Rectal smooth muscle tissue (tissue), 1 donor: ENCODE measurements at regions not wholly inside any gene's neighbourhood (a gene's known extent, or its start where the extent isn't known, plus 50 kb on each side); places are given as distances from the start of the nearest gene placed in this dataset.

ENCODE experiments used
- H3K27ac ChIP-seq: one replicate; pipeline ENCODE4 v1.7.0; 2013; ENCODE audit warnings: low read depth, low read length, inconsistent platforms
- H3K27me3 ChIP-seq: one replicate; pipeline ENCODE4 v1.7.0; 2013; ENCODE audit warnings: low read length; ENCODE audit not compliant: control insufficient read depth, insufficient read depth
- H3K36me3 ChIP-seq: one replicate; pipeline ENCODE4 v1.7.0; 2013; ENCODE audit warnings: low read length; ENCODE audit not compliant: control insufficient read depth, insufficient read depth
- H3K4me1 ChIP-seq: one replicate; pipeline ENCODE4 v1.7.0; 2013; ENCODE audit warnings: low read length; ENCODE audit not compliant: control insufficient read depth, insufficient read depth
- H3K4me3 ChIP-seq: one replicate; pipeline ENCODE4 v1.7.0; 2013; ENCODE audit warnings: low read length
- H3K9ac ChIP-seq: one replicate; pipeline ENCODE4 v1.7.0; 2013; ENCODE audit warnings: low read length

DNA sequence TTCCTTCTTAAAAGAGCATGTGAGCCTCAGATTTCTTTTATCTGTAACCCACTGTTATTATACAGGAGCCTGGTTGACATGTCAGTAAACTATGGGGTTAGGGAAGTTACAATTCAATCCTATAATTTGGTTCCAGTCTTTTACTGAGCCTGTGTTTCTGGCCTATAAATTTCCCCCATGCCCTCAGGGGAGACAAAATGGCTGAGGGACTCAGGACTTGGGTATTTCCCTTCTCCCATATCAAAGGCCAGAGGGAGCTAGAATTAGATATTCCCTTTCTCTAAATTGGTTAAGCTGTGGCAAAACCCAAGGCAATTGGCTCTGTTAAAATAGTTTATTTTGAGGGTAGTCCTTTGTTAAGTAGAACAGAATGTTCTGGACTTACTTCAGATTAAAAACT is 823.2 kb downstream of the TLE1 start:
- Histone ChIP-seq H3K9ac (no peak overlapping the region), H3K27me3 (no peaks in the 10 kb centered on the region), H3K4me3 (no peak overlapping the region), H3K36me3 (no peaks in the 10 kb centered on the region), H3K27ac (no peak overlapping the region), H3K4me1 (no peaks in the 10 kb centered on the region)

DNA sequence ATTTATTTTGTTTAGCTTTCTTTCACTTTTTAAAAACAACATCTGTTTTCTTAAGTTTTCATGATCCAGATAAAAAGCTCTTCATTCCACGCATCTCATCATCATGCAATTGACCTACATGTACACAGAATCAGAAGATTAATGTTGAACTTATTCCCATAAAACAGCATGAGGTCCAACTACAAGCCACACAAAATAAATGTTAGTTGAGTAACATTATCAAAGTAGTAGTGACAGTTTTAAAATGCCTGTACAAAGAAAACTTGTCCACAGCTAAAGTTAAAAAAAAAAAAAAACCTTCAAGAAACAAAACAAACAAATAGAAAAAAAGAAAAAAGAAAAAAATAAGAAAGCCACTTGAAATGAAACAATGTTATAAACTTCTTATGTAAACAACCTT is 846.3 kb downstream of the TLE1 start:
- H3K9ac ChIP-seq: no peak overlapping the region
- H3K4me3 ChIP-seq: no peak overlapping the region
- no peaks in the 10 kb centered on the region for H3K27me3 ChIP-seq
- no peak overlapping the region for H3K27ac ChIP-seq
- no peaks in the 10 kb centered on the region for H3K36me3 ChIP-seq
- H3K4me1 ChIP-seq: no peaks in the 10 kb centered on the region

DNA sequence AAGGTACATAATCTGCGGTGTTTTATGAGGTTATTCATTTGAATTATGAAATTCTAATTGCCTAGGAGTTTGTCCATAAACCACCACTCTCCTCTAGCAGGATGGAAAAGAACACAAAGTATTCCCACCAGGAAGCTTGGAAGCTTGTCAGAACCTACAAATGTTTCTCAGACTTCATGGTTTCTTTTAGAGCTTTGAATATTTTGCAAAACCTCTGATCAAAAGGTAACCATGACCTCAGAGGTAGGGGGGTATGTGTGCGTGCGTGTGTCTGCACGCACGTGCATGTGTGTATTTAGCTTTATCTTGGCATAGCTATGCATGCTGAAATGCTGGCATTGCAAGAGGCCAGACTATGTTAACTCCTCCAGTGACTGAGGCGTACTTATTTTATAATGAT is 847.0 kb downstream of the TLE1 start:
- Histone ChIP-seq H3K9ac (no peak overlapping the region), H3K36me3 (no peaks in the 10 kb centered on the region), H3K27me3 (no peaks in the 10 kb centered on the region), H3K27ac (no peak overlapping the region), H3K4me3 (peak overlapping the region; percentile 11), H3K4me1 (no peaks in the 10 kb centered on the region)

DNA sequence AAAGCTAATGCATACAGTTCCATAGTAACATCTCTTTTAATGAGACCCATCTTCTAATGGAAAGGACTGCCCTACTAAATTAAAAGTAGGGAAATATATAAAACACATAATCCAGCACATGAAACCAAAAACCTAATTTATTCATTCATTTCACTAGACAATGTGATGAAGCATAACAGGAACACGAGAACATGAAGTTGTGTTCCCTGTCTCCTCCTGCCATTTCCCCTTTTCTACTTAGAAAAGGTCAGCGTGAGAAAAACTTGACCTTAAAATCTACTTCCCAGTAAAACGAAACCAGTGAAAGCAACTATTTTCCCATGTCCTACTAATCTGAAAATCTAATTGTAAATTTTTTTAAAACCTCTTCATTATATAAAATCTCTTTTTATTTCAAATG is 847.5 kb downstream of the TLE1 start:
- H3K36me3 ChIP-seq: no peaks in the 10 kb centered on the region
- H3K27me3 ChIP-seq: no peaks in the 10 kb centered on the region
- no peak overlapping the region for H3K9ac ChIP-seq
- no peak overlapping the region for H3K27ac ChIP-seq
- no peak overlapping the region for H3K4me3 ChIP-seq
- no peaks in the 10 kb centered on the region for H3K4me1 ChIP-seq

DNA sequence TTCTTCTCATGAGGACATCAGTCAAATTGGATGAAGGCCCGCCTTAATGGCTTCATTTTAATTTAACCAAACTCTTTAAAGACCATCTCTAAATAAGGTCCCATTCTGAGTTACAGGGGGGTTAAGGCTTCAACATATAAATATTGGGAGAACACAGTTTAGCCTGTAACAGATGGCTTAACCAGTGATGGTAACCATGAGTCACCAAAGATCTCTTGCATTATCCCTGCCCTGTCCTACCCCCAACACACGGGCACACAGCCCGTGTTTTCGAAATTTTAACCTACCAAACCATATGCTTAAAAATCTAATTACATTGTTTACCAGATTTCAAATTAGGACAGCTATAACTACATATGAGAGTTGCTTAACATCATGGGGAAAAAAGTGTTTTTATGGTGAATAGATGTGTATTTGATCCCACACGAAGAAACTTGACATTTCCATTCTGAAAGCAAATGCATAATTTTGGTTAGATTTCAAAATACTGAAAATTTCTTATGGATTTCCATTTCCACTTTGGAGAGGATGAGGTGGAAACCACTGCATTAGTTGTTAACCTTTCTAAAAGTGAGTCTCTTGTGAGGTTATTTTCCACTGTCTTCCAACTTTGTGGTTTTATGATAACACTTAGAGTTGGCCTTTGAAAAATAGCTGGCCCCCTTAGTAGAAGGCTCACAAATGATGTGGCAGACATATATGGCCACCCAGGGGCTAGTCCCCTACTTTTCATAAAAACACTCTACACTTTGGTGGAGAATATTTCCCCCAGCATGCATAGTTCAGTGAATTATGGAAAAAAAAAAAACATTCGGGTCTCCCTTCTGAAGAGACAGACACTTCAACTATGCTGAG is 849.3 kb downstream of the TLE1 start:
- Histone ChIP-seq H3K9ac (no peak overlapping the region), H3K27ac (no peak overlapping the region), H3K4me3 (no peak overlapping the region), H3K27me3 (no peaks in the 10 kb centered on the region), H3K4me1 (no peaks in the 10 kb centered on the region), H3K36me3 (no peaks in the 10 kb centered on the region)

DNA sequence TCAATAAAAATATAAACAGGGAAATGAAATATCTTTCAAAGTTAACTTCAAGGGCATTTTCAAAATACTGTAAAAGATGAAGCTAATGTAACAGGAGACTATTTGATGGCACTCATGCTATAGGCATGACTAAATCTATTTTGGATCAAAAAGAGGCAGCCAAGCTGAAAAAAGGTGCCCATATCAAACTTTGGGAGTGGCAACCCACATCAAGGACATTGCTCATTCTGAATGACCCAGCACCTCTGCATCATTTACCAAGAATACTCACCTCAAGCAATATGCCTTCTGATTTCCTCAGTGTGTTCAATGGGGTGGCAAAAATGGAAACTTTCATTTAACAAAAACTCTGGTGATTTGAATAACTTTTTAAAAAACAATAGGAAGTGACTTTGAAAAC is 853.3 kb downstream of the TLE1 start:
- no peak overlapping the region for H3K4me3 ChIP-seq
- H3K4me1 ChIP-seq: no peaks in the 10 kb centered on the region
- H3K9ac ChIP-seq: no peak overlapping the region
- no peak overlapping the region for H3K27ac ChIP-seq
- H3K27me3 ChIP-seq: no peaks in the 10 kb centered on the region
- no peaks in the 10 kb centered on the region for H3K36me3 ChIP-seq

DNA sequence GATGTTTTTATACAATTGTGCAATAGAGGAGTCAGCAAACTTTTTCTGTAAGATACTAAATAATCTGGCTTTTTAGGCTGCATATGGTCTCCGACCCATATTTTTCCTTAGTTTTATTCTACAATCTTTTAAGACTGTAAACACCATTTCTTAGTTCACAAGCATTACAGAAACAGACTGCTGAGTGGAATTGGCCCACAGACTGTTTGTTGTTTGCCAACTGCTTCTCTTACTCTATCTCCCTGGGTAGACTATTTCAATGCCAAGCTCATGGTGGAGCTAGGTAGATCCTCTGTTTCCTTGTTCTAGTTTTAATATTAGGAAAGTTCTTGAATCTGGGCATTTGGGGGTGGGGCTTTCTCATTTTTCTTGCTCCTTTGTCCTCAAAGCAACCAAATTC is 857.6 kb downstream of the TLE1 start:
- Histone ChIP-seq H3K36me3 (no peaks in the 10 kb centered on the region), H3K27ac (no peak overlapping the region), H3K27me3 (no peaks in the 10 kb centered on the region), H3K4me1 (no peaks in the 10 kb centered on the region), H3K9ac (no peak overlapping the region), H3K4me3 (no peak overlapping the region)

DNA sequence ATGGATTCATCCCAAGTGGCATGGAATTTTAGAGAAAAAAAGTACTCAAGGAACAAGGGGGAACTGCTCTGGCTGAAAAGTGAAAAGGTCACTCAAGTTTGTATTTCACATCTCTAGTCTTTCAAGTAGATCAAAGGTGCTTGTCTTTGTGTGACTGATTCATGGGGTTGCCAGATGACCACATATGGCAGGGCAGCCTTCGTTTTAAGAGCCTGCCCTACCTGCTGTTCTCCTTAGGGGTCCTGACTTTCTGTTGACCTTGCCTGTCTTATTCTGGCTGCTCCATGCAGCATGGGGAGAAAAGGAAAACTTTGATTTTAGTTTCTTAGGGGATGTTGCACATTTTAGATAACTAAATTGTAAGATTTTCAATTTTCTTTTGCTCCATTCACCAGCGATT is 877.7 kb downstream of the TLE1 start:
- Histone ChIP-seq H3K4me1 (no peaks in the 10 kb centered on the region), H3K27ac (no peak overlapping the region), H3K27me3 (no peaks in the 10 kb centered on the region), H3K36me3 (no peaks in the 10 kb centered on the region), H3K4me3 (no peak overlapping the region), H3K9ac (no peak overlapping the region)

DNA sequence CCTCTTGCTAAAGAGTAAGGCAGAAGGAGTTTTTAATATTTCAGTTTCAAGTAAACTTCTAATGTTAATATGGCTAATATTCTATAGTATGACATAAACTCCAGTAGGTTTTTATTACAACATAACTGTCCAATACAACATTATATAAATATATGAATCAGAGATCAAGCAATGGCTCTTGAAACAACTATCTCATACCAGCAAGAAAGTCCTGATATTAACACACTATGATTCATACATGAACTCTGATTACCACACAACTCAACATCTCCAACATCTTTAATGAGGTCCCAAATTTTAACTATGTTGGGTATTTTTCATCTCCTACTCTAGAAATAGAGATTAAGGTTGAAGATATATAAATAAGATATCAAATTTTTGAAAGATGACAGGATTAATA is 878.3 kb downstream of the TLE1 start:
- Histone ChIP-seq H3K4me1 (no peaks in the 10 kb centered on the region), H3K27ac (no peak overlapping the region), H3K27me3 (no peaks in the 10 kb centered on the region), H3K36me3 (no peaks in the 10 kb centered on the region), H3K4me3 (no peak overlapping the region), H3K9ac (no peak overlapping the region)

DNA sequence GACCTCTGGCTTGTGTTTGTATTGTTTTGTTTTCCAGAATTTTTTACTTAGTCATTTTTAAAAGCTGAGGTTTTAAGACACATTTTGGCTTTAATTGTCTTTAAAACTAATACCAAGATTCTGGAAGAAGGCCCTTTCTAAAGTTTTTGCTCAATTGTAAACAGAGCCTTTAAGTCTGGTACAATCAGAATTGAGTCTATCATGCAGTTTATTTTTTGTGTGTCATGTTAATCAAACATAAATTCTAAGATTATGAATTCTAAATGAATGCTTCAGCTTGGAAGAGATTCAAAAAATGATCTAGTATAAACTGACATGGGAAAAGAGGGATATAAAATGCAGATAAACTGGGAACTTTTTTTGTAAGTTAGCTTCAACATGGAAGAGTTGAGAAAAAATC is 882.7 kb downstream of the TLE1 start:
- no peaks in the 10 kb centered on the region for H3K36me3 ChIP-seq
- no peak overlapping the region for H3K9ac ChIP-seq
- no peaks in the 10 kb centered on the region for H3K4me1 ChIP-seq
- H3K27ac ChIP-seq: no peak overlapping the region
- no peaks in the 10 kb centered on the region for H3K27me3 ChIP-seq
- no peak overlapping the region for H3K4me3 ChIP-seq

DNA sequence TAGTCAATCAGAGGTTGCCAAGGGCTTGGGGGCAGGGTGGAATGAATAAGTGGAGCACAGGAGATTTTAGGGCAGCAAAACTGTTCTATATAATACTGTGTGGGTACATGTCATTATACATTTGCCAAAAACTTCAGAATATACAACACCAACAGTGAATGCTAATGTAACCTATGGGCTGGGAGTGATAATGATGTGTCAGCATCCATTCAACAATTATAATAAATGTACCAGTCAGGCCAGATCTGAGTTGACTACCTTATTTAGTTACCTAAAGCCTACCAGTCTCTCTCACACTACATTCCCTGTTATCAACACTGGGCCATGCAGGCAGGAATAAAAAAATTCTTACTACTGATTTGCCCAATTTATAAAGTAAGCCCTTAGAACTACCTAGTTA is 884.5 kb downstream of the TLE1 start:
- no peaks in the 10 kb centered on the region for H3K27me3 ChIP-seq
- no peaks in the 10 kb centered on the region for H3K4me1 ChIP-seq
- no peak overlapping the region for H3K27ac ChIP-seq
- H3K4me3 ChIP-seq: no peak overlapping the region
- H3K9ac ChIP-seq: no peak overlapping the region
- H3K36me3 ChIP-seq: no peaks in the 10 kb centered on the region

DNA sequence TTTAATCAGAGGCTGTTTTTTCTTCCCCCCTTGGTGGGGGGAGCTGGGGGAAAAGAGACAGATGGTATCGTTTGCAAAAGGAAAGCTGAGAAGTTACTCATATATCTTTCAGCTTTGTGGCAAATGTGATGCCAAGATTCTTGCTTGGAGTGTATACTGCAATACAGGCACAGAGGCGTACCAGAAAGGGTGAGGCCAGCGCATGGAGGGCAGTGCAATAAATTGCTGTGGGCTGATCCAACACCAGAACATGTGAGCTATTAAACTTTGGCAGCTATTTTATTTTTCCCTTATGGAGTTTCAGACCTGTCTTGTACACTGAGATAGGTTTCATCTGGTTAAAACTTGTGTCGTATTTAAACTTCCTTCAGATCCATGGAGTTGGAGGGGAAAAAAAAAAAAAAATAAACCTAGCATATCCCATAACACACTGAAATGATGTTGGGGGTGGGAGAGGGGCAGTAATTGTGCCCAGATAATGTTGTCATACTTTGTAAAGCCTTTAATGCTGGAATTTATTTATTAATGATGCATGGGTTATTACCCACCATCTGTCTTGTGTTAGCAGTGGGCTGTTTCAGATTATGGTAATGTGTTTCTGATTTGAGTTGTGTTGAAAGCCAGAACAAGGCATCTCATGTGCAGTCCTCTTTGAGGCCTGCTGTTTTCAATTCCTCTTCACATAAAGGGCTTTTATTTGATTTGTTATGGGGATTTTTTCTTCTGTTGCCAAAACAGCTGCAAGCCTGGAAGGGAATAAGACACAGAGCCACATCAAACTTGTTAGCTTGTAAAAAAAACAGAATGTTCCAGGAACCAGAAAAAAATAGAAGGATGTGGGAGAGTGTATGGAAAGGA is 891.3 kb downstream of the TLE1 start:
- Histone ChIP-seq H3K27ac (peak overlapping the region; percentile 77), H3K36me3 (no peaks in the 10 kb centered on the region), H3K9ac (no peak overlapping the region), H3K4me1 (peaks cover 19% of the 10 kb centered on the region), H3K27me3 (no peaks in the 10 kb centered on the region), H3K4me3 (no peak overlapping the region)
